ENCODE measurements at regions not wholly inside any gene's neighbourhood (a gene's known extent, or its start where the extent isn't known, plus 50 kb on each side); places are given as distances from the start of the nearest gene placed in this dataset.

GRCh38 chr9:82745919-82746318 is 317.0 kb downstream of the RASEF start:
- no peak for TF ChIP-seq CTCF (IDR thresholded peaks at IDR 0.05; ENCODE audit: low read depth, low read length, poor library complexity, severe bottlenecking)
- TF ChIP-seq EZH2phosphoT487 (IDR thresholded peaks at IDR 0.05; ENCODE audit: borderline replicate concordance, low read length): no peak

Data from DOHH2 (cell line).